GM12865 (cell line): ENCODE measurements at regions not wholly inside any gene's neighbourhood (a gene's known extent, or its start where the extent isn't known, plus 50 kb on each side); places are given as distances from the start of the nearest gene placed in this dataset.

ENCODE experiments used
- DNase-seq: peaks from one replicate; pipeline ENCODE4 v3.0.0; 2010; ENCODE audit warnings: low read depth
- H3K4me3 ChIP-seq: 2 replicates; pipeline ENCODE4 v1.5.1; 2011; ENCODE audit warnings: mild to moderate bottlenecking, low read depth, low read length, control low read depth
- CTCF ChIP-seq: IDR thresholded peaks from 2 replicates; pipeline ENCODE4 v1.5.1; 2011; ENCODE audit warnings: low read length, control low read depth, low read depth, inconsistent platforms; ENCODE audit not compliant: insufficient read depth; ENCODE audit errors: missing control alignments

DNA sequence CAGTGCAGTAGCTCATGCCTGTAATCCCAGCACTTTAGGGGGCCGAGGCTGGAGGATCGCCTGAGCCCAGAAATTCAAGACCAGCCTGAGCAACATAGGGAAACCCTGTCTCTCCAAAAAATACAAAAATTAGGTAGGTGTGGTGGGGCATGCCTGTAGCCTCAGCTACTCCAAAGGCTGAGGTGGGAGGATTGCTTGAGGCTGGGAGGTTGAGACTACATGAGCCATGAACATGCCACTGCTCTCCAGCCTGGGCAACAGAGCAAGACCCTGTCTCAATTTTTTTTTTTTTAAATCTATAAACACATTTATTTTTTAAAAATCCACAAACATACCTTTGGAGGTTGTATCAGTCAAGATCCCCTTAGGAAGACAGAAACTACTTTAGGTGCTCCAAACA lies 326.3 kb downstream of the EPHA4 start:
- no peak overlapping the region for H3K4me3 ChIP-seq
- TF ChIP-seq CTCF: no peak
- no peak for DNase-seq

- DNase-seq: no peak
- no peak overlapping the region for H3K4me3 ChIP-seq
- TF ChIP-seq CTCF: no peak
Observed at GRCh38 chr2:221254299-221254698, 317.8 kb downstream of the EPHA4 start.

GRCh38 chr2:221255862-221256261 lies 316.2 kb downstream of the EPHA4 start:
- no peak for TF ChIP-seq CTCF
- DNase-seq: no peak
- no peak overlapping the region for H3K4me3 ChIP-seq

DNA sequence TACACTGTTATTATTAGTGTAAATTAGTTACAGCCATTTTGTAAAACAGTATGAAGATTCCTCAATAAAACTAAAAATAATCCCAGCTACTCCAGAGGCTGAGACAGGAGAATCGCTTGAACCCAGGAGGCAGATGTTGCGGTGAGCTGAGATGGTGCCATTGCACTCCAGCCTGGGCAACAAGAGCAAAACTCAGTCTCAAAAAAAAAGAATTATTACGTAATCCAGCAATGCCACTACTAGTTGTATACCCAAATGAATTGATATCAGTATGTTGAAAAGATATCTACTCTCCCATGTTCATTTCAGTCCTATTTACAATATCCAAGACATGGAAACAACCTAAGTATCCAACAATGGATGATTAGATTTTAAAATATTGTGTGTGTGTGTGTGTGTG lies 313.6 kb downstream of the EPHA4 start:
- H3K4me3 ChIP-seq: no peak overlapping the region
- no peak for TF ChIP-seq CTCF
- no peak for DNase-seq

DNA sequence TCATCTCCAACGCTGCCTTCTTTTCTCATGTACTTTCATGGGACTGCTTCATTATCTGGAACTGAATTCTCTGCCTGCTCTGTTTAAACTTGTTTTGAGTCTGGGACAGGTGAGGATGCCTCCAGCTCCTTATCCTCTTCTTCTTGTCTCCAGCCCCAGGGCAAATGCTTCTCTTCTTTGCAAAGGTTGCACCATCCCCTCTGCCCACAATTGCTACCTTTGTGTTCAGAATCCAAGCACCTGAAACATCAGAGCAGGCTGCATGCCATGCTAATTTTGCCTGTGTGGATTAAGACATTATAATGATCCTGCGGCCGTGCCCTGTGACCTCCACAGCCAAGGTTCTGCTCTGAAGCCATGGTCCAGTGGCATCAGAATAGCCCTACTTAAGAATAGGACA lies 309.5 kb downstream of the EPHA4 start:
- H3K4me3 ChIP-seq: no peak overlapping the region
- no peak for DNase-seq
- TF ChIP-seq CTCF: no peak

DNA sequence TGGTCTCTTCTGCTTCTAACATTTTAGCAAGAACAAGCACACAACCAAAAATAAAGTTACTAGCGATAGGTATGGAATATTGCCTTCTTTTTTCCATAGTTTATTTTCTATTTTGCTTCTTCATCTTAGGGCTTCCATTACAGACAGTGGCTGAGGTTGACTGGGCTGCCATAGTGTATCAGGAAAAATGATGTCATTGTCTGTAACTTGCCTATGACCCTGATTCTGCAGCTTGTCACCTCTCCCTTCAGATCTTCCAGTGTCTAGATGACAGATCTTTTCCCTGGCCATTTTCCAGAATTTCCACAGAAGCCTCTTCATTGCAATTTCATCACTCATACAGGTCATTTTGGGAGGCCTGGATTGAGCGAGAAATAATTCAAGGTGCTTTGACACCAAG lies 308.5 kb downstream of the EPHA4 start:
- no peak for TF ChIP-seq CTCF
- DNase-seq: no peak
- no peak overlapping the region for H3K4me3 ChIP-seq

DNA sequence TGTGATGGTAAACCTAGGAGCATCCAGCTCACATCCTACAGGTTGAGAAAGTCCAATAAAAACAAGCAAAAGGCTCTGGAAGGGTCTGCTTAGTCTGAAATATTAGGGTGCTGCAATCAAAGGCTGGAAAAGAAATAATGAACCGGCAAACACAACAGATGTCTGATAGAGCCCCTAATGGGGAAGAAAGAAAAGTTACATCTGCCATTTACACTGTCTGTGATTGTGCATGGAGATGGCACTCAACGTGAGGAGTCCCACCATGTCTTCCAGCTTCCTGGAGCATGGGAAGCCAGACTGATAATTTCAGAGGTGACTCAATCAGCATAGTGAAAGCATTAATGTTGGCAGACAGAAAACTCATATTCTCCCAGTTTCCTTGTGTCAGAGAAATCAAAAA lies 307.8 kb downstream of the EPHA4 start:
- no peak overlapping the region for H3K4me3 ChIP-seq
- DNase-seq: no peak
- TF ChIP-seq CTCF: no peak
